Endothelial cell of umbilical vein (primary cell): ENCODE measurements at regions not wholly inside any gene's neighbourhood (a gene's known extent, or its start where the extent isn't known, plus 50 kb on each side); places are given as distances from the start of the nearest gene placed in this dataset.

Experiments used
- BruUV-seq: library from RNA; stranded (reverse); fragments of 400-500 nt; replicated peaks from 2 replicates; lab custom pipeline; 2021; lab: Mats Ljungman, UMichigan
- CTCF ChIA-PET: fragments of 300-600, 350-600 bp; sonication (Branson Sonifier 250); formaldehyde crosslinking; loops from one replicate; lab custom pipeline; 2021; ENCODE audit warnings: antibody characterized with exemption, inconsistent platforms; lab: Charles Lee
- POLR2A ChIA-PET: fragments of 300-600, 350-600 bp; sonication (Branson Sonifier 250); formaldehyde crosslinking; loops from one replicate; lab custom pipeline; 2021; ENCODE audit warnings: antibody characterized with exemption, inconsistent platforms; lab: Charles Lee
- DNase-seq: peaks from one replicate; pipeline ENCODE4 v3.0.0-alpha.2; 2011; ENCODE audit warnings: low read depth, low spot score
- FAIRE-seq: peaks from 2 replicates; lab custom pipeline; 2011; peaks lifted over from hg19 to GRCh38; lab: Jason Lieb, UNC
- H2AFZ ChIP-seq: 2 replicates; pipeline ENCODE4 v1.6.0; 2012; ENCODE audit warnings: low read depth, low read length, control low read depth, inconsistent platforms
- H3K27ac ChIP-seq: 2 replicates; pipeline ENCODE4 v1.5.1; 2011; ENCODE audit warnings: low read depth, mild to moderate bottlenecking, control low read depth, low read length, moderate library complexity; ENCODE audit not compliant: insufficient read depth
- H3K27me3 ChIP-seq, 2 experiments: 2 replicates each; pipeline versions ENCODE4 v1.6.0 to v1.6.1; 2011; ENCODE audit warnings: low read length in 2 of 2, mixed read lengths in 1 of 2; ENCODE audit not compliant: control insufficient read depth in 2 of 2, insufficient read depth in 2 of 2
- H3K36me3 ChIP-seq, 2 experiments: 2 replicates in 1 of 2; 3 replicates in 1 of 2; pipeline ENCODE4 v1.5.1; 2011; ENCODE audit warnings: low read length in 2 of 2, mild to moderate bottlenecking in 1 of 2, moderate library complexity in 1 of 2; ENCODE audit not compliant: control insufficient read depth in 2 of 2, insufficient read depth in 2 of 2; ENCODE audit errors: extremely low read depth in 1 of 2
- H3K4me1 ChIP-seq: 3 replicates; pipeline ENCODE4 v1.5.1; 2011; ENCODE audit warnings: mild to moderate bottlenecking, low read length; ENCODE audit not compliant: control insufficient read depth, insufficient read depth; ENCODE audit errors: extremely low read depth
- H3K4me2 ChIP-seq: 2 replicates; pipeline ENCODE4 v1.6.1; 2011; ENCODE audit warnings: low read length, control low read depth, mixed read lengths; ENCODE audit not compliant: insufficient read depth
- H3K4me3 ChIP-seq, 3 experiments: fragments of 200-600 bp in 1 of 3; sonication (generic), shearing (Covaris generic) in 1 of 3; replicated peaks in 1 of 3; 2 replicates each; pipeline ENCODE4 v1.5.1; 2011 to 2016; ENCODE audit warnings: control low read depth in 3 of 3, low read length in 3 of 3, mild to moderate bottlenecking in 2 of 3, inconsistent platforms in 1 of 3, low read depth in 1 of 3, moderate library complexity in 1 of 3; ENCODE audit not compliant: insufficient read depth in 1 of 3
- H3K79me2 ChIP-seq: 2 replicates; pipeline ENCODE4 v1.6.0; 2012; ENCODE audit warnings: low read length, inconsistent platforms; ENCODE audit not compliant: control insufficient read depth, insufficient read depth
- H3K9ac ChIP-seq: replicated peaks from 2 replicates; pipeline ENCODE3; 2011; ENCODE audit warnings: low read length, control low read depth; ENCODE audit not compliant: insufficient read depth; ENCODE audit errors: extremely low read depth
- H3K9me1 ChIP-seq: replicated peaks from 3 replicates; pipeline ENCODE4 v1.6.0; 2011; ENCODE audit warnings: mild to moderate bottlenecking, low read length; ENCODE audit not compliant: control insufficient read depth, insufficient read depth; ENCODE audit errors: extremely low read depth
- H3K9me3 ChIP-seq: replicated peaks from 2 replicates; pipeline ENCODE4 v1.5.1; 2012; ENCODE audit warnings: low read length, inconsistent platforms; ENCODE audit not compliant: control insufficient read depth, insufficient read depth
- H4K20me1 ChIP-seq: replicated peaks from 2 replicates; pipeline ENCODE3; 2011; ENCODE audit warnings: mild to moderate bottlenecking, low read length; ENCODE audit not compliant: control insufficient read depth, insufficient read depth; ENCODE audit errors: extremely low read depth
- EZH2 ChIP-seq: IDR thresholded peaks from 2 replicates; pipeline ENCODE4 v1.6.1; 2012; ENCODE audit warnings: borderline replicate concordance, low read depth, mild to moderate bottlenecking, moderate library complexity, low read length, inconsistent platforms; ENCODE audit not compliant: severe bottlenecking
- FOS ChIP-seq: IDR thresholded peaks from 2 replicates; pipeline ENCODE4 v1.6.1; 2011; ENCODE audit warnings: mild to moderate bottlenecking, low read length, moderate library complexity, borderline replicate concordance; ENCODE audit not compliant: insufficient read depth
- GATA2 ChIP-seq: IDR thresholded peaks from 2 replicates; pipeline ENCODE4 v1.7.0; 2011; ENCODE audit warnings: low read depth, mild to moderate bottlenecking, moderate library complexity, mixed read lengths, low read length; ENCODE audit not compliant: insufficient read length, insufficient read depth
- JUN ChIP-seq: IDR thresholded peaks from 2 replicates; pipeline ENCODE4 v1.6.1; 2011; ENCODE audit warnings: borderline replicate concordance, low read depth; ENCODE audit not compliant: insufficient read length, insufficient read depth
- MYC ChIP-seq: IDR thresholded peaks from one replicate; pipeline ENCODE4 v1.6.1; 2011; ENCODE audit warnings: mild to moderate bottlenecking, low read depth, low read length
- POLR2A ChIP-seq: IDR thresholded peaks from 2 replicates; pipeline ENCODE4 v1.6.1; 2012; ENCODE audit warnings: low read depth, mild to moderate bottlenecking, control low read depth, low read length
- POLR2AphosphoS5 ChIP-seq: IDR thresholded peaks from 2 replicates; pipeline ENCODE4 v1.6.1; 2012; ENCODE audit warnings: low read depth, mild to moderate bottlenecking, control low read depth, low read length, moderate library complexity; ENCODE audit not compliant: insufficient read depth
- dilution Hi-C: fragments of 300-500 bp; cut with MboI; formaldehyde crosslinking; loops from one replicate; pipeline ENCODE4 v1.15.0; 2019; ENCODE audit warnings: low sequenced_read_pairs; ENCODE audit not compliant: extremely low pct_ligation_motif_present
- intact Hi-C: fragments of 100-400 bp; cut with micrococcal nuclease; formaldehyde crosslinking; loops from one replicate; pipeline ENCODE4 v1.10.0; 2022
- TF ChIP-seq, protein P1 (sequence below): IDR thresholded peaks from 2 replicates; pipeline ENCODE4 v1.6.1; 2011; ENCODE audit not compliant: insufficient read depth, insufficient read length
- TF ChIP-seq, protein P2 (sequence below), 2 donors: IDR thresholded peaks; 1 replicate in 1 of 2; 2 replicates in 1 of 2; pipeline ENCODE4 v1.5.1; 2011; ENCODE audit warnings: low read length in 2 of 2, mild to moderate bottlenecking in 2 of 2, moderate library complexity in 2 of 2, control low read depth in 1 of 2, inconsistent platforms in 1 of 2, low read depth in 1 of 2; ENCODE audit not compliant: insufficient read depth in 1 of 2; ENCODE audit errors: extremely low read depth in 1 of 2

DNA sequence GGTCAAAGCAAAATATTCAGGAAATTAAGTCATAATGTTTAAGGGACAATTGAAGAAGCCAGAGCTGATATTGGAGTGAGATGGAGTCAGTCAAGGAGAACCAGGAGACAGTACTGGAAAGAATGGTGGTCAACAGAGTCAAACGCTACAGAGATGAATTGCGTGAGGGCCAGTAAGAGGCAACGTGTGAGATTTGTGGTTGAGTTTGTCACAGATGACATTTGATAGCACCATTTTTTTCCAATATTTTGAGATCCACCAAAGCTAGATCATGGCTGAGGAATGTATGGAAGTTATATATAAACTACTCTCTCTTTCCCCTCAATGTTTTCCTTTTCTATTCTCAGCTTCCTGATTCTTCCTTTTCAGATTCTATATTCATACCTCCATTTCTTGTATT, 375.1 kb upstream of the ROBO2 start:
- no peaks in the 10 kb centered on the region for H4K20me1 ChIP-seq
- FAIRE-seq (no peak), DNase-seq (no peak)
- TF ChIP-seq EZH2, result no peak
- no peak for TF ChIP-seq GATA2
- TF ChIP-seq, protein P1, sequence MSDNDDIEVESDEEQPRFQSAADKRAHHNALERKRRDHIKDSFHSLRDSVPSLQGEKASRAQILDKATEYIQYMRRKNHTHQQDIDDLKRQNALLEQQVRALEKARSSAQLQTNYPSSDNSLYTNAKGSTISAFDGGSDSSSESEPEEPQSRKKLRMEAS, result no peak
- no peak for TF ChIP-seq JUN
- TF ChIP-seq, protein P2, sequence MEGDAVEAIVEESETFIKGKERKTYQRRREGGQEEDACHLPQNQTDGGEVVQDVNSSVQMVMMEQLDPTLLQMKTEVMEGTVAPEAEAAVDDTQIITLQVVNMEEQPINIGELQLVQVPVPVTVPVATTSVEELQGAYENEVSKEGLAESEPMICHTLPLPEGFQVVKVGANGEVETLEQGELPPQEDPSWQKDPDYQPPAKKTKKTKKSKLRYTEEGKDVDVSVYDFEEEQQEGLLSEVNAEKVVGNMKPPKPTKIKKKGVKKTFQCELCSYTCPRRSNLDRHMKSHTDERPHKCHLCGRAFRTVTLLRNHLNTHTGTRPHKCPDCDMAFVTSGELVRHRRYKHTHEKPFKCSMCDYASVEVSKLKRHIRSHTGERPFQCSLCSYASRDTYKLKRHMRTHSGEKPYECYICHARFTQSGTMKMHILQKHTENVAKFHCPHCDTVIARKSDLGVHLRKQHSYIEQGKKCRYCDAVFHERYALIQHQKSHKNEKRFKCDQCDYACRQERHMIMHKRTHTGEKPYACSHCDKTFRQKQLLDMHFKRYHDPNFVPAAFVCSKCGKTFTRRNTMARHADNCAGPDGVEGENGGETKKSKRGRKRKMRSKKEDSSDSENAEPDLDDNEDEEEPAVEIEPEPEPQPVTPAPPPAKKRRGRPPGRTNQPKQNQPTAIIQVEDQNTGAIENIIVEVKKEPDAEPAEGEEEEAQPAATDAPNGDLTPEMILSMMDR (IDR thresholded peaks at IDR 0.05; ENCODE audit: extremely low read depth in 1 of 2, insufficient read depth in 1 of 2, low read depth in 1 of 2, low read length in 2 of 2), result no peak
- no peak for TF ChIP-seq FOS
- no peak for TF ChIP-seq POLR2A
- TF ChIP-seq POLR2AphosphoS5, result no peak
- no peak for TF ChIP-seq MYC
- H3K27ac ChIP-seq, result no peak overlapping the region
- H3K4me1 ChIP-seq, result no peaks in the 10 kb centered on the region
- CTCF ChIA-PET, result no interaction called here
- H3K4me3 ChIP-seq, result no peak overlapping the region
- no peak overlapping the region for H3K4me2 ChIP-seq
- H3K9me1 ChIP-seq, result no peaks in the 10 kb centered on the region
- BruUV-seq, result no TSS peak
- no peaks in the 10 kb centered on the region for H3K36me3 ChIP-seq
- H3K27me3 ChIP-seq, result no peaks in the 10 kb centered on the region
- intact Hi-C loops (no loop called here), dilution Hi-C loops (no loop called here)
- POLR2A ChIA-PET, result no interaction called here
- no peak overlapping the region for H3K9ac ChIP-seq
- H3K9me3 ChIP-seq, result peaks cover 4% of the 10 kb centered on the region
- no peak overlapping the region for H2AFZ ChIP-seq
- H3K79me2 ChIP-seq, result no peaks in the 10 kb centered on the region
